ENCODE measurements at regions not wholly inside any gene's neighbourhood (a gene's known extent, or its start where the extent isn't known, plus 50 kb on each side); places are given as distances from the start of the nearest gene placed in this dataset.
"Not testable (repeated sequence)": the region's sequence is repeated elsewhere in the genome, so short reads cannot be mapped to it uniquely, and the experiment has no call there.

DNA sequence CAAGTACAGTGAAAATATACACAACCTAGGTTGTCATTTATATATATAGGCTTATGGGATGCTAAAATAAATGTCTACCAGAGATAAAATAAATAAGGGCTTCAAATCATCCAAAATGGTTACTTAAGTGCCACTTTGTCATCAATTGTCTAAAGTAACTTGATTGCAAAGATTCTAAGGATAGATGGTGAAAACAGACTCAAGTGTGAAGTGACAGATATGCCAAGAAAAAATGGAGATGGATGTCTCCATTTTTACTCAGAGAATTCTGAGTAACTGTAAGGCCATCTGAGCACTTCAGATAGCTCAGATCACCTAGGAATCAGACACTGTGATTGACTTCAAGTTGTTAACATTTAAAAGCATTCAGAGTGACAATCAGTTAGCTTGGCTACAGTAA, 824.3 kb downstream of the PRELID2 start:
- TF ChIP-seq, protein P1, sequence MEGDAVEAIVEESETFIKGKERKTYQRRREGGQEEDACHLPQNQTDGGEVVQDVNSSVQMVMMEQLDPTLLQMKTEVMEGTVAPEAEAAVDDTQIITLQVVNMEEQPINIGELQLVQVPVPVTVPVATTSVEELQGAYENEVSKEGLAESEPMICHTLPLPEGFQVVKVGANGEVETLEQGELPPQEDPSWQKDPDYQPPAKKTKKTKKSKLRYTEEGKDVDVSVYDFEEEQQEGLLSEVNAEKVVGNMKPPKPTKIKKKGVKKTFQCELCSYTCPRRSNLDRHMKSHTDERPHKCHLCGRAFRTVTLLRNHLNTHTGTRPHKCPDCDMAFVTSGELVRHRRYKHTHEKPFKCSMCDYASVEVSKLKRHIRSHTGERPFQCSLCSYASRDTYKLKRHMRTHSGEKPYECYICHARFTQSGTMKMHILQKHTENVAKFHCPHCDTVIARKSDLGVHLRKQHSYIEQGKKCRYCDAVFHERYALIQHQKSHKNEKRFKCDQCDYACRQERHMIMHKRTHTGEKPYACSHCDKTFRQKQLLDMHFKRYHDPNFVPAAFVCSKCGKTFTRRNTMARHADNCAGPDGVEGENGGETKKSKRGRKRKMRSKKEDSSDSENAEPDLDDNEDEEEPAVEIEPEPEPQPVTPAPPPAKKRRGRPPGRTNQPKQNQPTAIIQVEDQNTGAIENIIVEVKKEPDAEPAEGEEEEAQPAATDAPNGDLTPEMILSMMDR (IDR thresholded peaks at IDR 0.05; ENCODE audit: low read depth, low read length): no peak
- no peak for DNase-seq (ENCODE audit: extremely low read depth, low read depth)

DNA sequence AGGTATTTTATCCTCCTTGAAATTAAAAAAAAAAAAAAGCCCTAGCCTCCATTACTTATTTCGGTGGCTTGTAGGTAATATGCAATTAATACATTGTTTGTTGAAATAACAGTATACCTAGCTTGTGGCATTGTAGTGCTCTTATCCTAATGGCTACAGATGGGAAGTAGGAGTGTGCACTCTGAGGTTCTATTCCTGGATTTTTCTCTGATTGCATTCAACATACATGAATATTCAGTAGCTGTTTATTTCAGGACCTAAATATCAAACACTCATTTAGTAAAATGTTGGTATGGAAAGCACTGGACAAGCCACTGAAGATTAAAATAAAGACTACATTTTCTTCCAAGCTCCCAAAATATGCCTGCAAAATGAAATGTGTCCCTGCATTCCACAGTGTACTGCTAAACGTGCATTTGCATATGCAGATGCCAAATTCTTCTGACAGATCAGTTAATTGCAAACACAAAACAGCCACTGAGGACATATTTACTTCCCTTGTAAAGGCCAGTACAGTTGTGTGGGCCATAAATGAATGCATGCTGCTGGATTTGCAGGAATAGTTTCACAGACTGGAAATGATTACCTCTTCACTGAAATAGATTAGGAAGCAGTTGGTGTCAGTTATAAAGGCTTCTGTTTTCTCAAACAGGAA, 826.1 kb downstream of the PRELID2 start:
- TF ChIP-seq, protein P1 (IDR thresholded peaks at IDR 0.05; ENCODE audit: low read depth, low read length): no peak
- DNase-seq (ENCODE audit: extremely low read depth, low read depth): no peak

DNA sequence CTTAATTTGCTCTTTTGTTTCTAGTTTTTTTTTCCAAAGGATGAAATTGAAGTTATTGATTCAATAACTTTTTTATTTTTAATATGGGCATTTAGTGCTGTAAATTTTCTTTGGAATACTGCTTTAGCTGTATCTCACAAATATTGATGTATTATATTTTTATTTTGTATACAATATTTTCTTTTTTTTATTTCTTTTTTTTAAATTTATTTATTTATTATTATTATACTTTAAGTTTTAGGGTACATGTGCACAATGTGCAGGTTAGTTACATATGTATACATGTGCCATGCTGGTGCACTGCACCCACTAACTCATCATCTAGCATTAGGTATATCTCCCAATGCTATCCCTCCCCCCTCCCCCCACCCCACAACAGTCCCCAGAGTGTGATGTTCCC, 823.7 kb downstream of the KCTD16 start:
- not testable (repeated sequence) for DNase-seq (ENCODE audit: extremely low read depth, low read depth)

DNA sequence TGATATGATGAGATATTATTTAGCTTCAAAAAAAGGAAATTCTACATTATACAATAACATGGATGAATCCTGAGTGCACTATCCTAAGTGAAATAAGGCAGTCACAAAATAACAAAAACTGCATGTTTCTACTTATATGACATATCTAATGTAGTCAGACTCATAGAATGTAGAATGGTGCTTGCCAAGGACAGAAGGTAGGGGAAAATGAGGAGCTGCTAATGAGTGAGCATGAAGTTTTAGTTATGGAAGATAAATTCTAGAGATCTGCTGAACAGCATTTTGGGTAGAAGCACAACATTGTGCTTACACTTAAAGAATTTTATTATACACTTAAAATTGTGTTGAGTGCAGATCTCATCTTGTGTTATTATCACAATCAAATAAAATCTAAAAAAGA, 812.4 kb downstream of the KCTD16 start:
- no peak for DNase-seq (ENCODE audit: extremely low read depth, low read depth)
- TF ChIP-seq, protein P1 (IDR thresholded peaks at IDR 0.05; ENCODE audit: low read depth, low read length): no peak

DNA sequence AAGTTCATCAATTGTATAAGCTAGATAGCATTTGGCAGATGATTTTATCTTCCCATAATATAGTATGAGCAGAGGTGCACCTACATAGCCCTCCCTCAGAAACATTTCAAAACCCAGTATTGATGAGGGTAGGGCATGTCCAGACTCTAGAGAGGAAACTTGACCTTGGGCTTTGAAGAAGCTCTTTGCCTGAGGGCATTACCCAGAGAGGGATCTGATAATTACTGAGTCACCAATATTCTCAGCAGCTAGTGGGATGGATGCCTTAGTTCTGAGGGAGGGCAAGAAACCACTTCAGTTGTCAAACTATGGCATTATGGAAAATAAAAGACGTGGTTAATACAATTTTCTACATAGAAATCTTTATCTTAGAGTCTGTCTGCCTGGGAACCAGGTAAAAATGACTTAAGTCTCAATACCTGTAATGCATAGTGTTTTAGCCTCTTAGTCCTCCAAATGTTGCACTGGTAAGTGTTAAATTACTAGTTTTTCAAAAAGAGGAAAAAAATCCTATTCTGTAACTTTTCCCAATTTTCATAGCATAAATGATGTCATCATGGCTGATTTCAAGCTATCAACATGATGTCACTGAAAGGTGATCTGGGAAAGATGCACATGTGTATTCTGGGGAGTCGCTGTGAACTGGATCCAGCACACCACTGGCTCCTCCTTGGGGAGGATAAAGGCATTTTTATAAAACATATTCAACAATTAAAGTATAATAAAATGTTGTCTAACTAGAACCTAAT, 809.0 kb downstream of the KCTD16 start:
- no peak for DNase-seq (ENCODE audit: extremely low read depth, low read depth)
- TF ChIP-seq, protein P1 (IDR thresholded peaks at IDR 0.05; ENCODE audit: low read depth, low read length): no peak

DNA sequence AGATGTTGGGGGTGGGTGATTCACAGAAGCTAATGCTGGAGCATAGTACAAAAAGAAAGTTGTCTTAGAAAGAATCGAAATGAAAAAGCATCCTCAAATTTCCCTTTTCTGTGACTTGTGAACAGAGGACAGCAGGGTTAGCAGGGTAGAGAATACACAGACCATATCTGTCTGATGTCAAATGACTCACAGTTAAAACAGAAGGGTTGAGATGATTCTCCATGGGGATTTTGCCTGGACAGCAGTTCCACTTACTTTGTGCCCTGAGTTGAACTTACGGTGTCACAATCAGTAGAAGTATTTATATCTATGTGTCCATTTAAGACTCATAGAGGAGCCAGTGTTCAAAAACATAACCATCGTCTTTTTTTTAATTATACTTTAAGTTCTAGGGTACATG, 801.6 kb downstream of the KCTD16 start:
- DNase-seq (ENCODE audit: extremely low read depth, low read depth): no peak
- TF ChIP-seq, protein P1 (IDR thresholded peaks at IDR 0.05; ENCODE audit: low read depth, low read length): no peak

DNA sequence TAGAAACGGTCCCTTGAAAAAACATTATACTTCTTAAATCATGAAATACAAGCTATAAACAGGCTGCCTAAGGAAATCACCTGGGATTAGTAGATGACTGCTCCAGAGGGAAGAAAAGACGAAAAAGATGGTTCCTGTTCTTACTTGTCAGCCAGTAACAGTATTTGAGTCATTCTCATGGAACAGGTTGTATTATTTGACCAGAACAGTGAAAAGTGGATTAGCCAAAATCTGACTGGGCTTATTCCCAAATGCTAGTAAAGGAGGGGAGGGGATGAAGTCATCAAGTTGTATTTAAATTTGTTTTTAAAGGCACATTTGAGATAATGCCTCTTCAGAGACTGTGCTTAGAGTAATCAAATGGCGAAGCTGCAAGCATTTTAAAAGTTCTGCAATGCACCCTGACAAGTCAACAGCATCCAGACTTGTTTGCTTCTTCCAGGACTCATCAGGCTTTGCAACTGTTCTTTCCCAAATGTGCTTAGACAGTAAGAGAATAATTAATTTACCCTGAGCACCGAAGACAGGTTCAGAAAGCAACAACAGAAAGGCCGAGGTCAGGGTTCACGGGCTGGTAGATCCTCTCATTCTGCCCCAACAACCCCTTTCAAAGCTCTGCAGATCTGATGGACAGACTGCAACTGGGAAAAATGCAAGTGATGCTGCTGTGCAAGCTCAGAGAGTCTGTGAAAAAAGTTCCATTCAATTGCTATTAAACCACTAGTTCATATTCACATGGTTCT, 800.6 kb downstream of the KCTD16 start:
- no peak for DNase-seq (ENCODE audit: extremely low read depth, low read depth)
- TF ChIP-seq, protein P1 (IDR thresholded peaks at IDR 0.05; ENCODE audit: low read depth, low read length): no peak

Data from AG09319 (cell line).